Glutamatergic neuron (in vitro differentiated cells): ENCODE measurements at regions not wholly inside any gene's neighbourhood (a gene's known extent, or its start where the extent isn't known, plus 50 kb on each side); places are given as distances from the start of the nearest gene placed in this dataset.
"Not testable (repeated sequence)": the region's sequence is repeated elsewhere in the genome, so short reads cannot be mapped to it uniquely, and the experiment has no call there.

Experiments
- DNase-seq: peaks from one replicate; pipeline ENCODE4 v3.0.0; 2022
- H3K27ac Mint-ChIP-seq: one replicate; pipeline ENCODE4 v1.8.0; 2020; ENCODE audit warnings: mild to moderate bottlenecking, mixed read lengths, inconsistent platforms; ENCODE audit not compliant: unreplicated experiment
- H3K27me3 Mint-ChIP-seq: one replicate; pipeline ENCODE4 v1.8.0; 2020; ENCODE audit warnings: mild to moderate bottlenecking, moderate library complexity, mixed read lengths, inconsistent platforms; ENCODE audit not compliant: unreplicated experiment
- H3K36me3 Mint-ChIP-seq: one replicate; pipeline ENCODE4 v1.8.0; 2020; ENCODE audit warnings: mild to moderate bottlenecking, mixed read lengths, inconsistent platforms; ENCODE audit not compliant: unreplicated experiment
- H3K4me1 Mint-ChIP-seq: one replicate; pipeline ENCODE4 v1.8.0; 2020; ENCODE audit warnings: mild to moderate bottlenecking, low read depth, mixed read lengths, inconsistent platforms; ENCODE audit not compliant: unreplicated experiment
- H3K4me3 Mint-ChIP-seq: one replicate; pipeline ENCODE4 v1.8.0; 2020; ENCODE audit warnings: mild to moderate bottlenecking, mixed read lengths, inconsistent platforms; ENCODE audit not compliant: unreplicated experiment
- H3K9me3 Mint-ChIP-seq: one replicate; pipeline ENCODE4 v1.8.0; 2020; ENCODE audit warnings: mild to moderate bottlenecking, moderate library complexity, mixed read lengths, inconsistent platforms; ENCODE audit not compliant: unreplicated experiment
- TF ChIP-seq, protein P1 (sequence below): fragments of 200-600 bp; sonication (generic); IDR thresholded peaks from one replicate; pipeline ENCODE4 v1.5.0; 2021; ENCODE audit not compliant: partially characterized antibody, unreplicated experiment

DNA sequence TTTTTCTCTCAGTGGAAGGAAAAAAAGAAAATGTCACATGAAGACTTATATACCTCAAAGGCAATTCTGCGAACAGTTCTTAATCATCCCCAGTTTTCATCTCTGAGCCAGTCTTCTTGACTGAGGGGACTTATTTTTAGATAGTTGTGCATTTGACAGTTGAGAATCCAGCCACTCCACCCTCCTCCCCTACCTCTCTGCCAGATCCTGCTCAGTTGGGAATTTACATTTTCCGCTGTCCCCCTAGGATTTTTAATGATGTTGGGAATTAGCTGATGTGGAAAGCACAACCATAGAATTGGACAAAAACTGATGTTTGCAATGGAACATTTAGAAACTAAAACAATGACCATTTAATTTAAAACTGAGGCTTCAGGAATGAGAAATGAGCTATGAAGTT, 194.3 kb upstream of the PIK3R1 start:
- no peaks in the 10 kb centered on the region for H3K9me3 Mint-ChIP-seq
- H3K27ac Mint-ChIP-seq, result no peak overlapping the region
- peaks cover 3% of the 10 kb centered on the region for H3K4me1 Mint-ChIP-seq
- H3K36me3 Mint-ChIP-seq, result no peaks in the 10 kb centered on the region
- H3K27me3 Mint-ChIP-seq, result no peaks in the 10 kb centered on the region
- DNase-seq, result no peak
- no peak overlapping the region for H3K4me3 Mint-ChIP-seq
- TF ChIP-seq, protein P1, sequence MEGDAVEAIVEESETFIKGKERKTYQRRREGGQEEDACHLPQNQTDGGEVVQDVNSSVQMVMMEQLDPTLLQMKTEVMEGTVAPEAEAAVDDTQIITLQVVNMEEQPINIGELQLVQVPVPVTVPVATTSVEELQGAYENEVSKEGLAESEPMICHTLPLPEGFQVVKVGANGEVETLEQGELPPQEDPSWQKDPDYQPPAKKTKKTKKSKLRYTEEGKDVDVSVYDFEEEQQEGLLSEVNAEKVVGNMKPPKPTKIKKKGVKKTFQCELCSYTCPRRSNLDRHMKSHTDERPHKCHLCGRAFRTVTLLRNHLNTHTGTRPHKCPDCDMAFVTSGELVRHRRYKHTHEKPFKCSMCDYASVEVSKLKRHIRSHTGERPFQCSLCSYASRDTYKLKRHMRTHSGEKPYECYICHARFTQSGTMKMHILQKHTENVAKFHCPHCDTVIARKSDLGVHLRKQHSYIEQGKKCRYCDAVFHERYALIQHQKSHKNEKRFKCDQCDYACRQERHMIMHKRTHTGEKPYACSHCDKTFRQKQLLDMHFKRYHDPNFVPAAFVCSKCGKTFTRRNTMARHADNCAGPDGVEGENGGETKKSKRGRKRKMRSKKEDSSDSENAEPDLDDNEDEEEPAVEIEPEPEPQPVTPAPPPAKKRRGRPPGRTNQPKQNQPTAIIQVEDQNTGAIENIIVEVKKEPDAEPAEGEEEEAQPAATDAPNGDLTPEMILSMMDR, result no peak

DNA sequence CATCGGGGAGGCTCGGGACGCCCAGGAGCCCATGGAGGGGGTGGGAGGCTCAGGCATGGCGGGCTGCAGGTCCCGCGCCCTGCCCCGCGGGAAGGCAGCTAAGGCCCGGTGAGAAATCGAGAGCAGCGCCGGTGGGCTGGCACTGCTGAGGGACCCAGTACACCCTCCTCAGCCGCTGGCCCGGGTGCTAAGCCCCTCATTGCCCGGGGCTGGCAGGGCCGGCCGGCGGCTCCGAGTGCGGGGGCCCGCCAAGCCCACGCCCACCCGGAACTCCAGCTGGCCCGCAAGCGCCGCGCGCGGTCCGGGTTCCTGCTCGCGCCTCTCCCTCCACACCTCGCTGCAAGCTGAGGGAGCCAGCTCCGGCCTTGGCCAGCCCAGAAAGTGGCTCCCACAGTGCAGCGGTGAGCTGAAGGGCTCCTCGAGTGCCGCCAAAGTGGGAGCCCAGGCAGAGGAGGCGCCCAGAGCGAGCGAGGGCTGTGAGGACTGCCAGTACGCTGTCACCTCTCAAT, 195.0 kb upstream of the PIK3R1 start:
- H3K4me1 Mint-ChIP-seq, H3K27me3 Mint-ChIP-seq, H3K36me3 Mint-ChIP-seq, H3K4me3 Mint-ChIP-seq, H3K27ac Mint-ChIP-seq, H3K9me3 Mint-ChIP-seq, DNase-seq: not testable (repeated sequence)

DNA sequence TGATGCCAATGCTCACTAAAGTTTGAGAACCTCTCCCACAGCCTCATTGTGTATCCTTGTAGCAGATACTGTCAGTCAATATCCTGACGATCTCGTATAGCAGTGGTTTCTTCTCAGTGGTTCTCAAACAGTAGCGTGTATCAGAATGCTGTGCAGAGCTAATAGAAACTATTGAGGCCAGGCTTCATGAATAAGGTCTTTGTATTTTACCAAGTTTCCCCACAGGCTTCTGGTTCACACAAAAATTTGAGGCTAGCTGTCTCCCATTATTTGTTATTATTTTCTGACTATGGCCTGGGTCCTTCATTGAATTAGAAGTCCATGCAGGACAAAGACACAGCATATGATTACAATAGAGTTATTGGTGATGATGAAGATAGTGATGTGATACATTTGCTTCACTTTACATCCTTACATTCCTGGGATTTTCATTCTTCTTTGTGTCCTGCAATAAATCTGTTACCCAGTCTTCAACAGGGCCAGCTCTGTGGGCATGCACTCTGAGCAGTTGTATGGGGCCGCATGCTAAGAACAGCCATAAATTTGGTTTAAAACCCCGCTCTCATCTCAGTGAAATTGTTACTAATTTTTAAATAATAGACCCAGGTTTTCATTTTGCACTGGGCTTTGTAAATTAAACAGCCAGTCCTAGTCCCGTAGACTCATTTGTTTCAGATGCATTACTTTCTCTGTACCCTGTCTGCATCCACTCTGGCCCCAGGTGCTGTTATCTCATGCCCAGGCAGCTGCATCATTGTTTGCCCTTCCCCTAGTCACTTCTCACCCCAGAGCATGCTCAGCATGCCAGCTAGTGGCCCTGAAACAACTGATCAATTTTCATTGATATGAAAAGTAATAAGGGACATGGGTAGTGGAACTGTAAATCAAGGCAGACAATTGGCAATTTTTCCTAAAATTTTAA, 199.9 kb upstream of the PIK3R1 start:
- Mint-ChIP-seq H3K9me3 (no peaks in the 10 kb centered on the region), H3K4me1 (no peaks in the 10 kb centered on the region), H3K27me3 (peaks cover 6% of the 10 kb centered on the region), H3K4me3 (no peak overlapping the region), H3K27ac (no peak overlapping the region), H3K36me3 (peaks cover 5% of the 10 kb centered on the region)
- TF ChIP-seq, protein P1, result no peak
- DNase-seq, result no peak

DNA sequence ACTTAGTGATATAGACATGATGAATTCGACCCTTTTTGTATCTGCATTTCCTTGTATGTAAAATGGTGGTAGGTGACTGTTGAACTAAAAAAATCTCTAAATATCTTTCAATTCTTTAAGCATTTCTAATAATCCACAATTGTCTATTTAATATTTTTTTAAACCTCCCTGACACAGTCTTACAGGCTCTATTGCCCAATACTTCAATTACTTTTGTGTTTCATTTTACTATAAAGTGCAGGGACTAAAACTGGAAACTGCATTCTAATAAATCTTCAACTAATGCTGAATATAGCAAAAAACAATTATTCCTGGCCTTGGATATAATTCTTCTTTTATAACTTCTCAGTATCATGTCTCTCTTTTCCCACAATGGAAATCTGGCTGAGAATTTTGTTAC, 202.7 kb upstream of the PIK3R1 start:
- Mint-ChIP-seq H3K27me3 (peaks cover 6% of the 10 kb centered on the region), H3K36me3 (peaks cover 5% of the 10 kb centered on the region), H3K4me1 (no peaks in the 10 kb centered on the region), H3K9me3 (no peaks in the 10 kb centered on the region), H3K4me3 (no peak overlapping the region), H3K27ac (no peak overlapping the region)
- DNase-seq, result no peak
- TF ChIP-seq, protein P1, result no peak

DNA sequence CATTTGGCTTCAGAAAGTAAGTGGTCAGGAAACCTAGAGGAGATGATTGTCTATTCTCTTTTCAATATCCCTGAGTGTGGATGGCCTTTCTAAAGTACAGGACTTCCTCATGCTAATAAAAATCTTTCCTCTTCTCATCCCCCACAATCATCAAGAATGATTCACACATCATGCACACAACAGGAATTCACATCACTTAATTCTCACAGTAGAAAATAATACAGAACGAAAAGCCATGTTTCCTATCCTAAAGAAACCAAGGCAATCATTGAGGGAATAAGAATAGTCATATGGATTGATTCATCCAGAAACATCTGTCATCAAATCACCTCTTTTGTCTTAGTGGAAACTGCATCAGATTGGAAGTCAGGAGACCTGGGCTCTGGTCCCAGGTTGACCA, 203.1 kb upstream of the PIK3R1 start:
- Mint-ChIP-seq H3K4me3 (no peak overlapping the region), H3K27ac (no peak overlapping the region), H3K36me3 (peaks cover 5% of the 10 kb centered on the region), H3K4me1 (no peaks in the 10 kb centered on the region), H3K27me3 (peaks cover 6% of the 10 kb centered on the region), H3K9me3 (no peaks in the 10 kb centered on the region)
- no peak for DNase-seq
- TF ChIP-seq, protein P1, result no peak
